Left colon (tissue), 2 donors: ENCODE measurements at regions not wholly inside any gene's neighbourhood (a gene's known extent, or its start where the extent isn't known, plus 50 kb on each side); places are given as distances from the start of the nearest gene placed in this dataset.

Source experiments
- ATAC-seq: fragments of 200-7000 bp; cut with Tn5 transposase; one replicate; pipeline ENCODE4 v1.9.1; 2020; ENCODE audit warnings: mild to moderate bottlenecking, moderate library complexity
- DNase-seq, 2 donors: peaks; one replicate each; pipeline ENCODE4 v3.0.0-alpha.2; 2020
- intact Hi-C, 2 donors: fragments of 100-400 bp; cut with DNase I in 1 of 2; cut with micrococcal nuclease in 1 of 2; formaldehyde crosslinking; loops; one replicate each; pipeline versions ENCODE4 v1.11.2 to v1.14.0; 2022; cut with DNase I, micrococcal nuclease
- donor health status: DM: no; HTN: no; CAD: no.
- donor health status: DM: yes; HTN: yes; CAD: no.

DNA sequence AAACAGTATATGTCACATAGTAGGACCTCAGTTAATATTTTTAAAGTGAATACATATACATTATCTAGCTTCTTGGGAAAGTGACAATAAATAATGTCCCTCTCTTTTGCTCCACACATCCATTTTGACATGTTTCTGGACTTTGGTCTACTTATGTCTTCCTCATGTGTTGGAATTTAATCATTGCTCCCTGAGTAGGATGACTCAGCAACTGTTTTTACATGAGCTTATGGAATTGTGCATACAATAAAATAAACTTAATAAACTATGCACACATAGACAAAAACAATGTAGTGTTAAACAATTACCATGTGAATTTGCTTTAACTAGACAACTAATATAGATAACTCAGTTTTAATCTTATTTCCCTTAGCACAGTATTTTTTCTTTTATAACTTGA, 503.8 kb downstream of the TFAP2B start:
- intact Hi-C loops = no loop called here
- ATAC-seq (no peak), DNase-seq (no peak)

- no peak for ATAC-seq
- intact Hi-C loops = no loop called here
These were observed 504.4 kb downstream of the TFAP2B start for GRCh38 chr6:51323056-51323455.

DNA sequence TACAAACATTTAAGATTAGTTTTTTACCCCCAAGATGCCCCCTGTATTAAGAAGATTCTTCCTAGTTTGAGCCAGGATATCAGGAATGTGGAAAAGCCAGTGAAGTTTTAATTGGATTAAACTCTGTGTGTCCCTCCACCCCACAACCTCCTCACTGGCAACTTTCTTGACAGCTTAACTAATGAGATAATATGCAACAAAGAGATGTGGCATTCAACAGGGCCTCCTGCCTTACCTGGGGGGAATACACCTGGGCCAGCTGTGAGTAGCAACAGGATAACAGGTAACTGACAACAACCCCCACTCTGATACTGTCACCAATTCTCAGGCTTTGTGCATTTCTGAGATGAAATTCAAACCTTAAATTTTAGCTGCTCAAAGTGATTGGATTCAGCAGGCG, 512.3 kb downstream of the TFAP2B start:
- ATAC-seq (no peak), DNase-seq (no peak)
- intact Hi-C loops = no loop called here

More at GRCh38 chr6:51323056-51323455, 504.4 kb downstream of the TFAP2B start:
- DNase-seq = no peak

DNA sequence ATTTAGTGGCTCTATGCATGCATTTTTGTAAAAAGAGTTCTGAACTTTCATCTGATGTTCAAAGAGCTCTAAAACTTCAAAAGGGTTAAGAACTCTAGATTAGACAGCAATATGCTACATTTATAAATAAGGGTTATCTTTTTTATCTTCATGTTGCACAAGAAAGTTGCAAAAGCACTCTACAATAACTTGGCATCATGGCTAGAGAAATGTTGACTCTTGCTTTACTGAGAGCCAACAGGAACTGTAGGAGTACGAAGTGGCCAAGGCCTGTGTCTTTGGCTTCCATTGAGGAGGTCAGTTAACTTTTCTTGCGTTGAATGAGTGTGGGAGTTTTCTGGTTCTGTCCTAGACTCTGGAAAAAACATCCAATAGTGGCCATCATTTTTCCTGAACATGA, 516.9 kb downstream of the TFAP2B start:
- intact Hi-C loops = no loop called here
- ATAC-seq = no peak
- no peak for DNase-seq

DNA sequence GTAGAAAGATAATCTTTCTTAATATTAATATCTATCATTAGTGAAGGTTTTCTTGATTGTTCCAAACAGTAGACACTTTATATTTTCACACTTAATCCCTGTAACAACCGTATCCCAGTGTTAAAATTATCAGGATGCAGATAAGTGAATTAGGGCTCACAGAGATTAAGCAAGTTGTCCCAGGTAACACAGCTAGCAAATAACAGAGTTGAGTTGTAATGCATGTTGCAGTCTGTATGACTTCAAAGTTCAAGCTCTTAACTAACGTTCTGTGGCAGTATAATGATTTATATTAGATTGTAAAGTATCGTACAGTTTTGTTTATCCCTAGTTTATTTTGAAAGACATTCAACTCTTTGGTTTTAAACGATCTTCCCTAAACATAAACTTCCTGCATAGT, 517.5 kb downstream of the TFAP2B start:
- ATAC-seq (no peak), DNase-seq (no peak)
- intact Hi-C loops = no loop called here

GRCh38 chr6:51337277-51337676, 518.6 kb downstream of the TFAP2B start:
- DNase-seq = no peak
- intact Hi-C loops = no loop called here
- ATAC-seq = no peak

- ATAC-seq = no peak
- DNase-seq = no peak
- intact Hi-C loops = no loop called here
These were observed 520.4 kb downstream of the TFAP2B start for GRCh38 chr6:51339108-51339507.

GRCh38 chr6:51339728-51340127, 521.1 kb downstream of the TFAP2B start:
- intact Hi-C loops = no loop called here
- DNase-seq (no peak), ATAC-seq (no peak)

- no peak for ATAC-seq
- intact Hi-C loops = no loop called here
- no peak for DNase-seq
These were observed 523.7 kb downstream of the TFAP2B start for GRCh38 chr6:51342393-51342792.

DNA sequence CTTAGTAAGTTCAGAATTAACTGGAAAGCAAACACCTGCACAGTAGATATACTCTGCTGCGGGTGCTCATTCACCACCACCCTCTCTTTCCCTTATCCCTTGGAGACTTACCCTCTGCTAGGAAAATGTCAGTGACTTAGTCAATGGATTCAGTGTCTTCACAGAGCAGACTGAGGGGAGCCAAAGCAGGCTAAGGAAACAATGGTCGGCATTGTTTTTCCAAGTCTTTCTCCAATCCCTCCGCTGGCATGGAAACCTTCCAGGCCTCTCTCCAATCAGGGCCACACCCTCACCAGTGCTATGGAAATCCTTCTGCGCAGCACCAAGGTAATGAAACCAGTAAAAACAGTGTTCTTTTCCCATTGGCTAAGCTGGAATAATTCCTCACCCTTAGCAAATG, 531.2 kb downstream of the TFAP2B start:
- ATAC-seq (peak; percentile 59), DNase-seq (peak in 1 of 2 donors; percentile 7)
- intact Hi-C loops = no loop called here

- DNase-seq (no peak), ATAC-seq (no peak)
- intact Hi-C loops = no loop called here
These were observed 531.7 kb downstream of the TFAP2B start for GRCh38 chr6:51350308-51350904.

DNA sequence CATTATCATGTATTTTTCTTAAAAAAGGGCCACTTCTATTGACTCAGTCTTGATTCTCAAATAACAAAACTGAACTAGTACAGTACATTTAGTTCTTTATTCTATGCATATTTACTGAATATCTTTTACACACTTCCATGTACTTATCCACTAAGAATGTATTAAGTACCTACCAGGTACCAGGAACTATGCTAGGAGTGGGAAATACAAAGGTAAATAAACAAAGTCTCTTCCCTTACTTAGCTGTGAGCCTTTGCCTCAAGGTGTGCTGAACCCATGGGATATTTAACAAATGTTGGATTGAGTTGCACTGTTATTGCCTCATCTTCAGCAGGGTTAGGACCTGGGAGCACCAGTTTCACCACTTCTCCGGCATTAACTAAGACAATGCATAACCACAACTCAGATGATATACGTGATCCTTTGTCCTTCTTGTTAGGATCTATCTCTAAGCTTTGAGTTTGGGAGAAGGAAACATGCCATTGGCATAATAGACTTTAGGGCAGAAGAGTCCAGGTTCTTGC, 533.9 kb downstream of the TFAP2B start:
- intact Hi-C loops = no loop called here
- no peak for DNase-seq
- no peak for ATAC-seq

DNA sequence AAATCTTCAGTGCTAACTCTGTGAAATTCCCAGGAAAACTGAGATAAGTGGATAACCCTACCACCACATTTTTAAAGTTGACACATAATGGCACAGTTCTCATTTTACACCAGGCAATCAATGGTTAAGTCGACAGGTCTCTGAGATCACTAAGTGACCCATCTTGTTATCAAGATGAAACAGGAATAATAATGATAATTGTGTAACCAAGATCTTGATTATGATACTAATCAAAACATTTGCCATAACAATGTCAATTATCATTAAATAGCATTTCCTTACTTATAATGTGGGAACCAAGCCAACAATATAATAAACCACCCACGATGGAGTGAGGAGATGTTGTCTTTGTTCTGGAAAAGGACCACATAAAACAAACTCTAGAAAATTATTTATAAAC, 541.6 kb downstream of the TFAP2B start:
- intact Hi-C loops = no loop called here
- DNase-seq = no peak

DNA sequence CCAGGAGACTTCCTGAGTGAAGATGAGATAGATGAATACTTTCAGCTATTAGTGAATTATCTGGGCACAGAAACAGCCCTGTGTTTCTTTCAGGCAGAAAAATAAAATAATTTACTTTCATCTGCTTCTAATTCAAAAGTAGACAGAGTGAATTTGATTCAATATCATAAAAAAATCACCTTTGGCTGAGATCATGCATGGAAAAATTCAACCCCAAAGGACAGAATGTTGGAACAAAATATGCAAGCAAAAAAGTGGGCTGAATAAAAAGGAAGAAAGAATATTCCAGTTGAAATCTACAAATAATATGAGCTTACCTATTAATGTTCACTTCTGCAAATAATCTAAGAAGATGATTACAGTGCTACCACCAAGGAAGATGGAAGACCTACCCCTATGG, 546.9 kb downstream of the TFAP2B start:
- DNase-seq = no peak
- ATAC-seq = no peak
- intact Hi-C loops = no loop called here

More for the DNA sequence above, 541.6 kb downstream of the TFAP2B start:
- no peak for ATAC-seq

DNA sequence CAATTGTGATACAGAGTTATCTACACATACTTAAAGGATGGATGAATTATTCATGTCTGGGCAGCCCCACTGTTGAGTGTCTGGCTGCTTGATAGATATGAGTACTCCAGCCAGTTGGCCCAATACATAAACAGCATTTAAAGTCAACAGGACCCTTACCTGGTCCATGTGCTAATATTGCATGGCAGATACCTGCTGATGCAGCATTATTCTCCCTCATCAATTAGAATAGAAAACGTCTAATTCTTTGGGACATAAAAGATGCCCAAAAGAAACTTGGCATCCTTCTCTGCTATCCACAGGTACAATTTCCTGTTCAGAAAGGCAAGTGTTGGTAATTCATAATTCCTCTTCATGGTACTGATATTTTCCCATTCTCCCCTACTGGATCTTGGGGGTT, 550.8 kb downstream of the TFAP2B start:
- ATAC-seq (no peak), DNase-seq (no peak)
- intact Hi-C loops = no loop called here

- ATAC-seq (no peak), DNase-seq (no peak)
- intact Hi-C loops = no loop called here
These were observed 564.2 kb downstream of the TFAP2B start for GRCh38 chr6:51382847-51383246.

- intact Hi-C loops = no loop called here
These were observed 566.1 kb downstream of the TFAP2B start for GRCh38 chr6:51384736-51385135.

DNA sequence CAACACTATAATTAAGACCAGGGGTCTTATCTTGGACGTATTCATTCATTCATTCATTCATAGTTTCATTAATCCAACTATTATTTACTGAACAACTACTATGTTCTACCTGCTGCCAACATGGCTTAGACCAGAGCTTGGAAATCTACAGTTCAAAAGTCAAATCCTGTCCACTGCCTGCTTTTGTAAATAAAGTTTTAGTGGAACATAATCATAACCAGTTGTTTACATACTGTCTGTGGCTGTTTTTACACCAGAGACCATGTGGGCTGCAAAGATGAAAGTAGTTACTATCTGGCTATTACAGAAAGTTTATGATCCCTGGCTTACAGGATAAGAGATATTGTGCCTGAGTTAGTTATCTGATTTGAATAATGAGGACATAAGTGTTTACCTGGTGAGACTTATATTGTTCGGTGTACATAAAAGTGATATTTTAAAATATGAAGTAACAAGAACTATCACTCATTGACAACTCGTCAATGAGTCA, 567.7 kb downstream of the TFAP2B start:
- no peak for DNase-seq
- ATAC-seq = peak; percentile 58
- intact Hi-C loops = no loop called here

More at GRCh38 chr6:51384736-51385135, 566.1 kb downstream of the TFAP2B start:
- no peak for DNase-seq
- no peak for ATAC-seq

GRCh38 chr6:51387907-51388306, 569.2 kb downstream of the TFAP2B start:
- DNase-seq (no peak), ATAC-seq (no peak)
- intact Hi-C loops = no loop called here

DNA sequence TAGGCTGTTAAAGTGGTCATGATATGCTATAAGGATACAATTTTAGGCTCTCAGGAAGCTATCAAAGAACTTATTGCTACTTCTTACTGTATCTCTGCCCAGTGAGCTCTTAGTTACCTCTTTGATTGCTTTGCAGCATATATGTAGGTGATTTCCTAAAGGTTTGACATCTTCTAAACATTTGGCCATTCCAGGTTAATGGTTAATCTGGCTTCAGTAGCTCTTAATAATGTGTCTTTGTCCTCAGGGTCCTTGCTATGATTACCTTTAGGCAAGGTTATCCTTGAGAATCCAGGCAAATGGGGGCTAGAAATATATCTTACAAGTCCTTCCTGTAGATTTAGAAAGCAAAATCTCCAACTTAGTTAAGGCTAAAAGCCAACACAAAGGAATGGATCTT, 575.4 kb downstream of the TFAP2B start:
- ATAC-seq (no peak), DNase-seq (no peak)
- intact Hi-C loops = no loop called here

DNA sequence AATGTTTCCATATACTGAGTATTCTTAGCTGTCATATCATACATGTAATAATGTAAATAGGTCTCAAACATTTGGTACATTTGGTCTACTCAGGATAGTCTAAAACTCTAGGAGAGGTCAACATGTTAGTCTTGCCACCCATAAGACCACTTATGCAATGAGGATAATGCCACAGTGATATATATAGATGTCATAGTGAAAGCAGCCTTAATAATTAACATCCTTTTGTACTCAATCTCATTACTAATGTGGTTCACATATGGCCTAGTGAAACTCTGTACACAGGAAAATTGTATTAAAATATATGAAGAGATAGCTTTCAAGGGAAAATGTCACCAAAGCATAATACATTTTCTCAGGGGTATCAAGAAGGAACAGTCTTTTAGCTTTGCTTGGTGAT, 577.9 kb downstream of the TFAP2B start:
- intact Hi-C loops = no loop called here
- ATAC-seq (no peak), DNase-seq (no peak)
